GM12872 (cell line): ENCODE measurements at regions not wholly inside any gene's neighbourhood (a gene's known extent, or its start where the extent isn't known, plus 50 kb on each side); places are given as distances from the start of the nearest gene placed in this dataset.

ENCODE experiments used
- TF ChIP-seq, protein P1 (sequence below): IDR thresholded peaks from 3 replicates; pipeline ENCODE4 v1.5.1; 2011; ENCODE audit warnings: low read depth, mild to moderate bottlenecking, low read length, moderate library complexity; ENCODE audit not compliant: insufficient read depth

DNA sequence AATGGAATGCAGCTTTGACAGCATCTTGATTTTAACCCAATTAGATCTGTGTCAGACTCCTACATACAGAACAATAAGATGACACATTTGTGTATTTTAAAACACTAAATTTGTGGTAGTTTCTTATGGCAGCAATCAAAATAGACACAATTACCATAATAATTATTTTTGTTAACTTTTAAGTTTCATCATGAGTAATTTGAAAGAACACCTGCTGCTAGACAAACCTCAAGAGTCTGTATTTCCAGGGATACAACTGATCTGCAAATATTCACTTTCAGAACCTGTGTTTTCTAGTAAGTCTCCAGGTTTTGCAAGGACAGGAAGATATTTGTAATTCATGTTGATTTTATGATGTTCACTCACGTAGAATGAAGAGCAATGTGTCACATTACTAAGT, 736.8 kb downstream of the DIPK2A start:
- TF ChIP-seq, protein P1, sequence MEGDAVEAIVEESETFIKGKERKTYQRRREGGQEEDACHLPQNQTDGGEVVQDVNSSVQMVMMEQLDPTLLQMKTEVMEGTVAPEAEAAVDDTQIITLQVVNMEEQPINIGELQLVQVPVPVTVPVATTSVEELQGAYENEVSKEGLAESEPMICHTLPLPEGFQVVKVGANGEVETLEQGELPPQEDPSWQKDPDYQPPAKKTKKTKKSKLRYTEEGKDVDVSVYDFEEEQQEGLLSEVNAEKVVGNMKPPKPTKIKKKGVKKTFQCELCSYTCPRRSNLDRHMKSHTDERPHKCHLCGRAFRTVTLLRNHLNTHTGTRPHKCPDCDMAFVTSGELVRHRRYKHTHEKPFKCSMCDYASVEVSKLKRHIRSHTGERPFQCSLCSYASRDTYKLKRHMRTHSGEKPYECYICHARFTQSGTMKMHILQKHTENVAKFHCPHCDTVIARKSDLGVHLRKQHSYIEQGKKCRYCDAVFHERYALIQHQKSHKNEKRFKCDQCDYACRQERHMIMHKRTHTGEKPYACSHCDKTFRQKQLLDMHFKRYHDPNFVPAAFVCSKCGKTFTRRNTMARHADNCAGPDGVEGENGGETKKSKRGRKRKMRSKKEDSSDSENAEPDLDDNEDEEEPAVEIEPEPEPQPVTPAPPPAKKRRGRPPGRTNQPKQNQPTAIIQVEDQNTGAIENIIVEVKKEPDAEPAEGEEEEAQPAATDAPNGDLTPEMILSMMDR, result no peak

GRCh38 chr3:144737281-144737680, 765.7 kb downstream of the DIPK2A start:
- TF ChIP-seq, protein P1, result no peak

DNA sequence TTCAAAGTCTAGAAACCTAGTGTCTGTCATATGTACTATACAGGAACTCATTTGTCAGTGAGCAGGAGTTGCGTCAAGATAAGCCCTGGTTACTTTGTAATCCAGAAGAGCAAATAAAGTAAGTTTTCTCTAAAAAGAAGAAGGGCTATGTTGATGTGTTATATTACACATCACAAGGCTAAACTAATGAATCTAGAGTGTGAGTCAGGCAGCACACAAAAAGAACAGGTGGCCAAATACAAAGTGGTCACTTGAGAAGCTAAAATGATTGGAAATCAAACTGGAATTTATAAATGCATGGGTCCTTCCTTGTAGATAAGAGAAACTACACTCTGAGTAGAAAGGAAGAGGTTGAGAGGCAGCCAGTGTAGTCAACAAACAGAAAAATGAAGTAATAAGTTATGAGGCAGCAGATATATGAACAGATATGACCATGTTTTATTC, 771.6 kb downstream of the DIPK2A start:
- TF ChIP-seq, protein P1, result no peak

DNA sequence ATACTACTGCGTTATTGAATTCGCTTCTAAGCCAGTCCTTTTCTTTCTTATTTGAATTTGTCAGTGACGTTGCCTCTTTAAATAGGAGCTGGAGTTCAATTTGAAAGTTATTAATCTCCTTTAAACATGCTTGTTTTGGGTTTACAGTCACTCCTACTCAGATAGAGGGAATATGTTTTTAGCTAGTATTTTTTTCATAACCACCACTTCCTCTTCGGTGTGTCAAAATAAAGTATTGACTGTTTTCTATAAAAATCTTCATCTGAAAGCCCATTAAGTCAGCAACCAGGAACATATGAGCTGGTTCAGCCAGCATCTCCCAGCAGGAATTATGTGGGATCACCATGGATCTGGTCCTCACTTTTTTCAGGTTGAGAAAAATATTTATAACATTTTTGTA, 772.9 kb downstream of the DIPK2A start:
- TF ChIP-seq, protein P1, result no peak

- TF ChIP-seq, protein P1, result no peak
Measured at GRCh38 chr3:144746631-144747030, 775.0 kb downstream of the DIPK2A start.

DNA sequence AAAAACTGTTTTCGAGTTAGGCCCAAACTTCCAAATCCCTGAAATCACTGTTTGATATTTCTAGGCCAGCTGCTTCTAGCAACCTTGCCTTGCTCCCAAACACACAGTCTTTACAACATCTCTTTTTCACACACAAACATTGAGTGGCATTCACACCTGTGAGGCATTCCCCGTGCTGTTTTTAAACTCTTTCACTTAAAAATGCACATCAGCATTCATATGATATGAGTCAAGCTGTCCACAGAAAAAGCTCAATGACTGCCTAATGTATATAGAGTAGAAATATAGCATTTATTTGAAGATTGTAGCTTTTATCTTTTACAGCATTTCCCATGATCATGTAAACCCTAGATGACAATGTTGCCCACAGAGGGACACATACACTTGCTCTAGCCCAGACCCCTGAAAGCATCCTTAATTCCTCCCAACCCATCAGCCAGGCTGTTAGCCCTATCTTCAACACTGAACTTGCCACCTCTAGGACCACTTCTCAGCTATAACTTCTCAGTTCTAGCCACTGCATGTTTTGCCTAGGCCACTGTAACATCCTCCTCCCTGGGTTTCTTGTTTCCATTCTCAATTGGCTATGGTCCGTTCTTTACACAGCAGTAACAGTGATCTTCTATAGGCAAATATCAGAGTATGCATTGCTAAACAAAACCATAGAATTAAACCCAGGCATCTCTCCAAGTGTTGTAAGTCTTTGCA, 782.6 kb downstream of the DIPK2A start:
- TF ChIP-seq, protein P1, result no peak

DNA sequence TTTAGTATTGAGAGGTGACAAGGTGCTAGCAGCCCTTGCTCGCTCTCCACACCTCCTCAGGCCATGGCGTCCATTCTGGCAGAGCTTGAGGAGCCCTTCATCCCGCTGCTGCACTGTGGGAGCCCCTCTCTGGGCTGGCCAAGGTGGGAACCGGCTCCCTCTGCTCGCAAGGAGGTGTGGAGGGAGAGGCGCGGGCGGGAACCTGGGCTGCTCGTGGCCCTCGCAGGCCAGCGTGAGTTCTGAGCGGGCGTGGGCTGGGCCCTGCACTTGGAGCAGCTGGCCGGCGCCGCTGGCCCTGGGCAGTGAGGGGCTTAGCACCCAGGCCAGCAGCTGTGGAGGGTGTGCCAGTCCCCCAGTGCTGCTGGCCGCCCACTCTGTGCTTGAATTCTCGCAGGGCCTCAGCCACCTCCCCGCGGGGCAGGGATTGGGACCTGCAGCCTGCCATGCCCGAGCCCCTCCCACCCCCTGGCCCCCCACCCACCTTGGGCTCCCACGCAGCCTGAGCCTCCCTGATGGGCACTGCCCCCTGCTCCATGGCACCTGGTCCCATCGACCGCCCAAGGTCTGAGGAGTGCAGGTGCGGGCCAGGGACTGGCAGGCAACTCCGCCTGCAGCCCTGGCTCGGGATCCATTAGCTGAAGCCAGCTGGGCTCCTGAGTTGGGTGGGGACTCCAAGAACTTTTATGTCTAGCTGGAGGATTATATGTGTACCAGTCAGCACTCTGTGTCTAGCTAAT, 785.2 kb downstream of the DIPK2A start:
- TF ChIP-seq, protein P1, result no peak
